SK-N-SH (cell line): ENCODE measurements at regions not wholly inside any gene's neighbourhood (a gene's known extent, or its start where the extent isn't known, plus 50 kb on each side); places are given as distances from the start of the nearest gene placed in this dataset.

ENCODE experiments used
- CTCF ChIA-PET: fragments of 300-600, 350-600 bp; formaldehyde crosslinking; extraction: SDS; loops from one replicate; lab custom pipeline; 2021; lab: Yijun Ruan, JAX
- POLR2A ChIA-PET: fragments of 350-600 bp; sonication (Branson Sonifier 250); formaldehyde crosslinking; extraction: SDS; loops from one replicate; lab custom pipeline; 2020; ENCODE audit warnings: antibody characterized with exemption, inconsistent platforms; lab: Yijun Ruan, JAX
- DNase-seq: peaks from one replicate; pipeline ENCODE4 v3.0.0; 2012
- H2AFZ ChIP-seq: fragments of 200-600 bp; sonication (generic); 2 replicates; pipeline ENCODE4 v1.8.1; 2016; ENCODE audit warnings: antibody characterized with exemption, mild to moderate bottlenecking, low read depth
- H3F3A ChIP-seq: fragments of 200-600 bp; sonication (generic); replicated peaks from 2 replicates; pipeline ENCODE3; 2016; ENCODE audit warnings: antibody characterized with exemption, mild to moderate bottlenecking; ENCODE audit not compliant: insufficient read depth
- H3K27ac ChIP-seq, 2 experiments: fragments of 200-500 bp in 1 of 2; fragments of 200-600 bp in 1 of 2; sonication (Bioruptor generic) in 1 of 2; sonication (generic), shearing (Covaris generic) in 1 of 2; 2 replicates each; pipeline versions ENCODE4 v1.5.1 to v1.6.1; 2014 to 2016; ENCODE audit warnings: low read depth in 2 of 2, inconsistent platforms in 1 of 2, low read length in 1 of 2, mild to moderate bottlenecking in 1 of 2, mixed read lengths in 1 of 2
- H3K27me3 ChIP-seq: fragments of 200-600 bp; sonication (generic), shearing (Covaris generic); 2 replicates; pipeline ENCODE4 v1.6.1; 2016; ENCODE audit warnings: mixed run types; ENCODE audit not compliant: insufficient read depth
- H3K36me3 ChIP-seq, 2 experiments: fragments of 200-500 bp in 1 of 2; fragments of 200-600 bp in 1 of 2; sonication (Bioruptor generic) in 1 of 2; sonication (generic) in 1 of 2; replicated peaks in 1 of 2; 2 replicates each; pipeline versions ENCODE3 to v1.5.1; 2014 to 2016; ENCODE audit warnings: low read length in 1 of 2, mild to moderate bottlenecking in 1 of 2; ENCODE audit not compliant: insufficient read depth in 2 of 2, control insufficient read depth in 1 of 2
- H3K4me1 ChIP-seq, 2 experiments: fragments of 200-500 bp in 1 of 2; fragments of 200-600 bp in 1 of 2; sonication (Bioruptor generic) in 1 of 2; sonication (generic), shearing (Covaris generic) in 1 of 2; 2 replicates each; pipeline versions ENCODE4 v1.5.1 to v1.6.1; 2014 to 2016; ENCODE audit warnings: low read depth in 1 of 2, low read length in 1 of 2, mixed run types in 1 of 2; ENCODE audit not compliant: insufficient read depth in 2 of 2, control insufficient read depth in 1 of 2
- H3K4me2 ChIP-seq: fragments of 200-600 bp; sonication (generic), shearing (Covaris generic); 2 replicates; pipeline ENCODE4 v1.6.1; 2017; ENCODE audit warnings: mixed run types
- H3K4me3 ChIP-seq, 2 experiments: fragments of 200-500 bp in 1 of 2; fragments of 200-600 bp in 1 of 2; sonication (Bioruptor generic) in 1 of 2; sonication (generic), shearing (Covaris generic) in 1 of 2; 2 replicates each; pipeline versions ENCODE4 v1.5.1 to v1.8.1; 2014 to 2016; ENCODE audit warnings: low read depth in 2 of 2, inconsistent platforms in 1 of 2, low read length in 1 of 2, mild to moderate bottlenecking in 1 of 2, mixed read lengths in 1 of 2, moderate library complexity in 1 of 2
- H3K79me2 ChIP-seq: fragments of 200-600 bp; sonication (generic); 2 replicates; pipeline ENCODE4 v1.8.1; 2017; ENCODE audit warnings: mild to moderate bottlenecking; ENCODE audit not compliant: insufficient read depth
- H3K9ac ChIP-seq: fragments of 200-600 bp; sonication (generic); 2 replicates; pipeline ENCODE4 v1.6.1; 2017; ENCODE audit warnings: mixed run types
- H3K9me2 ChIP-seq: fragments of 200-600 bp; sonication (generic); 2 replicates; pipeline ENCODE4 v1.6.1; 2017; ENCODE audit warnings: mixed run types
- H3K9me3 ChIP-seq: fragments of 200-600 bp; sonication (generic); 2 replicates; pipeline ENCODE4 v1.6.1; 2017; ENCODE audit warnings: mixed run types, mild to moderate bottlenecking, moderate library complexity
- H4K20me1 ChIP-seq: fragments of 200-600 bp; sonication (generic); 2 replicates; pipeline ENCODE4 v1.6.1; 2017; ENCODE audit warnings: mild to moderate bottlenecking, mixed run types; ENCODE audit not compliant: insufficient read depth
- EZH2phosphoT487 ChIP-seq: fragments of 200-600 bp; sonication (generic); IDR thresholded peaks from 2 replicates; pipeline ENCODE4 v1.6.1; 2017; ENCODE audit warnings: low read depth, mixed run types, mild to moderate bottlenecking, antibody characterized with exemption, moderate library complexity, borderline replicate concordance
- GABPA ChIP-seq: IDR thresholded peaks from 2 replicates; pipeline ENCODE4 v1.4.0; 2012; ENCODE audit warnings: low read depth, mild to moderate bottlenecking
- GATA2 ChIP-seq: sonication (generic); formaldehyde crosslinking; IDR thresholded peaks from 2 replicates; pipeline ENCODE4 v1.5.0; 2020; ENCODE audit warnings: mild to moderate bottlenecking, missing genetic modification reagents
- IRF3 ChIP-seq: fragments of 150-350 bp; IDR thresholded peaks from 2 replicates; pipeline ENCODE4 v1.6.1; 2016; ENCODE audit warnings: mild to moderate bottlenecking, low read depth, low read length
- NFIC ChIP-seq: IDR thresholded peaks from 2 replicates; pipeline ENCODE4 v1.4.0; 2012; ENCODE audit warnings: borderline replicate concordance
- NRF1 ChIP-seq: IDR thresholded peaks from 2 replicates; pipeline ENCODE4 v1.6.1; 2012; ENCODE audit warnings: low read depth, mild to moderate bottlenecking, low read length
- RAD21 ChIP-seq: IDR thresholded peaks from 2 replicates; pipeline ENCODE4 v1.6.1; 2012; ENCODE audit warnings: mild to moderate bottlenecking, low read length
- SMC3 ChIP-seq: IDR thresholded peaks from 2 replicates; pipeline ENCODE4 v1.6.1; 2012; ENCODE audit warnings: low read depth, low read length, improper control_type of control experiment
- TAF1 ChIP-seq: IDR thresholded peaks from 2 replicates; pipeline ENCODE4 v1.6.1; 2012; ENCODE audit warnings: low read depth, mild to moderate bottlenecking, low read length, moderate library complexity, borderline replicate concordance
- TCF12 ChIP-seq: IDR thresholded peaks from 2 replicates; pipeline ENCODE4 v1.4.0; 2012
- TEAD4 ChIP-seq: IDR thresholded peaks from 2 replicates; pipeline ENCODE4 v1.4.0; 2012; ENCODE audit warnings: mild to moderate bottlenecking, borderline replicate concordance; ENCODE audit not compliant: insufficient read depth
- YY1 ChIP-seq: IDR thresholded peaks from 2 replicates; pipeline ENCODE4 v1.4.0; 2012; ENCODE audit warnings: low read depth, mild to moderate bottlenecking
- whole genome bisulfite sequencing: methylation state at CpG from one replicate; pipeline ENCODE4 v1.1.6; 2017; ENCODE audit warnings: low lambda C conversion rate; 5-methylcytosine and 5-hydroxymethylcytosine counted together
- TF ChIP-seq, protein P1 (sequence below): IDR thresholded peaks from 2 replicates; pipeline ENCODE4 v1.6.1; 2012; ENCODE audit warnings: mild to moderate bottlenecking, low read depth, low read length, moderate library complexity
- TF ChIP-seq, protein P2 (sequence below): IDR thresholded peaks from 2 replicates; pipeline ENCODE4 v1.4.0; 2012; ENCODE audit warnings: low read depth, borderline replicate concordance
- TF ChIP-seq, protein P3 (sequence below): IDR thresholded peaks from 2 replicates; pipeline ENCODE4 v1.4.0; 2012; ENCODE audit warnings: low read depth, borderline replicate concordance

DNA sequence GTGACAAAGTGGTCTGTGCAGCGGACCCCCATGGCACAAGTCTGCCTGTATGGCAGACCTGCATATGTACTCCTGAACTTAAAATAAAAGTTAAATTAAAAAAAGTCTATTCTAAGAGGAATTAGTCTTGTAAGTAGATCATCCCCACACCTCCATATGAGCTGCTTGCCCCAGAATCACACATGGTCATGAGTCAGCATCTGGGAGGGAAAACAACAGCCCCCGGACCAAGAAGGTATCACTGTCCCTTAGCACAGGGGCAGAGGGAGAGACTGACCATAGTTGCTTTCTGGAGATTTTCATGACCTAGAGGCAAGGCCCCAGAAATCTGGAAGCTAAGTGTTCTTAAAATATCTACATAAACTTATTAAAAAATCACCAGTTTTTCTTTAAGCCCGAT, 86.6 kb upstream of the PDK4 start:
- H3K4me1 ChIP-seq: no peaks in the 10 kb centered on the region
- TF ChIP-seq SMC3 (no peak), NRF1 (no peak), EZH2phosphoT487 (no peak), YY1 (no peak), NFIC (no peak)
- TF ChIP-seq, protein P1, sequence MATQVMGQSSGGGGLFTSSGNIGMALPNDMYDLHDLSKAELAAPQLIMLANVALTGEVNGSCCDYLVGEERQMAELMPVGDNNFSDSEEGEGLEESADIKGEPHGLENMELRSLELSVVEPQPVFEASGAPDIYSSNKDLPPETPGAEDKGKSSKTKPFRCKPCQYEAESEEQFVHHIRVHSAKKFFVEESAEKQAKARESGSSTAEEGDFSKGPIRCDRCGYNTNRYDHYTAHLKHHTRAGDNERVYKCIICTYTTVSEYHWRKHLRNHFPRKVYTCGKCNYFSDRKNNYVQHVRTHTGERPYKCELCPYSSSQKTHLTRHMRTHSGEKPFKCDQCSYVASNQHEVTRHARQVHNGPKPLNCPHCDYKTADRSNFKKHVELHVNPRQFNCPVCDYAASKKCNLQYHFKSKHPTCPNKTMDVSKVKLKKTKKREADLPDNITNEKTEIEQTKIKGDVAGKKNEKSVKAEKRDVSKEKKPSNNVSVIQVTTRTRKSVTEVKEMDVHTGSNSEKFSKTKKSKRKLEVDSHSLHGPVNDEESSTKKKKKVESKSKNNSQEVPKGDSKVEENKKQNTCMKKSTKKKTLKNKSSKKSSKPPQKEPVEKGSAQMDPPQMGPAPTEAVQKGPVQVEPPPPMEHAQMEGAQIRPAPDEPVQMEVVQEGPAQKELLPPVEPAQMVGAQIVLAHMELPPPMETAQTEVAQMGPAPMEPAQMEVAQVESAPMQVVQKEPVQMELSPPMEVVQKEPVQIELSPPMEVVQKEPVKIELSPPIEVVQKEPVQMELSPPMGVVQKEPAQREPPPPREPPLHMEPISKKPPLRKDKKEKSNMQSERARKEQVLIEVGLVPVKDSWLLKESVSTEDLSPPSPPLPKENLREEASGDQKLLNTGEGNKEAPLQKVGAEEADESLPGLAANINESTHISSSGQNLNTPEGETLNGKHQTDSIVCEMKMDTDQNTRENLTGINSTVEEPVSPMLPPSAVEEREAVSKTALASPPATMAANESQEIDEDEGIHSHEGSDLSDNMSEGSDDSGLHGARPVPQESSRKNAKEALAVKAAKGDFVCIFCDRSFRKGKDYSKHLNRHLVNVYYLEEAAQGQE: no peak
- TF ChIP-seq, all 33 proteins: peak for 0
- no peaks in the 10 kb centered on the region for H3K79me2 ChIP-seq
- no peaks in the 10 kb centered on the region for H3K9me2 ChIP-seq
- 10% methylated on average over 3 of the region's 3 CpGs for WGBS
- ChIA-PET CTCF (interaction anchor here (0.9 to 5.6 kb wide), 7 partner anchors 8 to 171 kb away, joined by 3 to 39 read pairs (median 6); no protein-coding TSS in a partner anchor), POLR2A (no interaction called here)
- H3K4me2 ChIP-seq: no peak overlapping the region
- no peak for DNase-seq
- H3K9ac ChIP-seq: no peak overlapping the region
- no peaks in the 10 kb centered on the region for H3K9me3 ChIP-seq
- H4K20me1 ChIP-seq: no peaks in the 10 kb centered on the region
- no peaks in the 10 kb centered on the region for H3K36me3 ChIP-seq
- H3F3A ChIP-seq: no peaks in the 10 kb centered on the region
- H2AFZ ChIP-seq: no peak overlapping the region
- H3K27ac ChIP-seq: no peak overlapping the region
- H3K4me3 ChIP-seq: no peak overlapping the region
- no peaks in the 10 kb centered on the region; the same call in 1 of the 2 replicates for H3K27me3 ChIP-seq

GRCh38 chr7:95676691-95677090, 80.4 kb upstream of the PDK4 start:
- CTCF ChIA-PET: interaction anchor here (1.1 to 3.5 kb wide), 2 partner anchors 11 to 13 kb away, joined by 4 to 14 read pairs; no protein-coding TSS in a partner anchor
- Histone ChIP-seq H3K4me1 (no peaks in the 10 kb centered on the region), H3K9ac (no peak overlapping the region), H3K4me3 (no peak overlapping the region), H3K9me2 (no peaks in the 10 kb centered on the region), H3K27ac (no peak overlapping the region), H3K4me2 (no peak overlapping the region), H3K9me3 (no peaks in the 10 kb centered on the region), H3K27me3 (peaks cover 21% of the 10 kb centered on the region; the same call in 1 of the 2 replicates), H3K79me2 (no peaks in the 10 kb centered on the region), H2AFZ (no peak overlapping the region), H4K20me1 (no peaks in the 10 kb centered on the region), H3F3A (no peaks in the 10 kb centered on the region), H3K36me3 (no peaks in the 10 kb centered on the region)
- no peak for DNase-seq
- POLR2A ChIA-PET: no interaction called here
- TF ChIP-seq GATA2 (no peak), RAD21 (no peak), TCF12 (no peak), IRF3 (no peak), TEAD4 (no peak), GABPA (no peak), TAF1 (no peak)
- TF ChIP-seq, protein P2, sequence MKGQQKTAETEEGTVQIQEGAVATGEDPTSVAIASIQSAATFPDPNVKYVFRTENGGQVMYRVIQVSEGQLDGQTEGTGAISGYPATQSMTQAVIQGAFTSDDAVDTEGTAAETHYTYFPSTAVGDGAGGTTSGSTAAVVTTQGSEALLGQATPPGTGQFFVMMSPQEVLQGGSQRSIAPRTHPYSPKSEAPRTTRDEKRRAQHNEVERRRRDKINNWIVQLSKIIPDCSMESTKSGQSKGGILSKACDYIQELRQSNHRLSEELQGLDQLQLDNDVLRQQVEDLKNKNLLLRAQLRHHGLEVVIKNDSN: no peak
- TF ChIP-seq, protein P3, sequence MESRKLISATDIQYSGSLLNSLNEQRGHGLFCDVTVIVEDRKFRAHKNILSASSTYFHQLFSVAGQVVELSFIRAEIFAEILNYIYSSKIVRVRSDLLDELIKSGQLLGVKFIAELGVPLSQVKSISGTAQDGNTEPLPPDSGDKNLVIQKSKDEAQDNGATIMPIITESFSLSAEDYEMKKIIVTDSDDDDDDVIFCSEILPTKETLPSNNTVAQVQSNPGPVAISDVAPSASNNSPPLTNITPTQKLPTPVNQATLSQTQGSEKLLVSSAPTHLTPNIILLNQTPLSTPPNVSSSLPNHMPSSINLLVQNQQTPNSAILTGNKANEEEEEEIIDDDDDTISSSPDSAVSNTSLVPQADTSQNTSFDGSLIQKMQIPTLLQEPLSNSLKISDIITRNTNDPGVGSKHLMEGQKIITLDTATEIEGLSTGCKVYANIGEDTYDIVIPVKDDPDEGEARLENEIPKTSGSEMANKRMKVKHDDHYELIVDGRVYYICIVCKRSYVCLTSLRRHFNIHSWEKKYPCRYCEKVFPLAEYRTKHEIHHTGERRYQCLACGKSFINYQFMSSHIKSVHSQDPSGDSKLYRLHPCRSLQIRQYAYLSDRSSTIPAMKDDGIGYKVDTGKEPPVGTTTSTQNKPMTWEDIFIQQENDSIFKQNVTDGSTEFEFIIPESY: no peak
- TF ChIP-seq, protein P1: no peak
- 4% methylated on average over 3 of the region's 3 CpGs for WGBS
